ENCODE measurements at regions not wholly inside any gene's neighbourhood (a gene's known extent, or its start where the extent isn't known, plus 50 kb on each side); places are given as distances from the start of the nearest gene placed in this dataset.

DNA sequence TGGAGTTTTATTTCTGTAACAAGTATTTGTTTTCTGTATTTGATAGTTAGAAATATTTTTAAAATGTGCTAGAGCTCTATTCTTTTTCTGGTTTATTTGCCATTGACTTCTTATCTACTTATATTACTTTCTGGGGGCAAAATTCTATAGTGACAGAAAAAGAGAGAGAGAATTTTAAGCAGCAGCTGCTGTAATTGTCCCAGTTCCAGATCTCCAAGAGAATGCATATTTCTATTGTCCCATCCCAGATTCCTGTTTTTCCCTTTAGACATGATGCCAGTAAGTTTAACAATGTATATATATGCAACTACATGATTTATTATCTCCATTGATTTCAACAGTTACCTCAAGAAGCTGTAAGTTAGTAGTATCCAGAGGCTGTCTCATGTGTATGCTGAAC lies 541.7 kb upstream of the ZNF385D start (continued):
- TF ChIP-seq, protein P1, sequence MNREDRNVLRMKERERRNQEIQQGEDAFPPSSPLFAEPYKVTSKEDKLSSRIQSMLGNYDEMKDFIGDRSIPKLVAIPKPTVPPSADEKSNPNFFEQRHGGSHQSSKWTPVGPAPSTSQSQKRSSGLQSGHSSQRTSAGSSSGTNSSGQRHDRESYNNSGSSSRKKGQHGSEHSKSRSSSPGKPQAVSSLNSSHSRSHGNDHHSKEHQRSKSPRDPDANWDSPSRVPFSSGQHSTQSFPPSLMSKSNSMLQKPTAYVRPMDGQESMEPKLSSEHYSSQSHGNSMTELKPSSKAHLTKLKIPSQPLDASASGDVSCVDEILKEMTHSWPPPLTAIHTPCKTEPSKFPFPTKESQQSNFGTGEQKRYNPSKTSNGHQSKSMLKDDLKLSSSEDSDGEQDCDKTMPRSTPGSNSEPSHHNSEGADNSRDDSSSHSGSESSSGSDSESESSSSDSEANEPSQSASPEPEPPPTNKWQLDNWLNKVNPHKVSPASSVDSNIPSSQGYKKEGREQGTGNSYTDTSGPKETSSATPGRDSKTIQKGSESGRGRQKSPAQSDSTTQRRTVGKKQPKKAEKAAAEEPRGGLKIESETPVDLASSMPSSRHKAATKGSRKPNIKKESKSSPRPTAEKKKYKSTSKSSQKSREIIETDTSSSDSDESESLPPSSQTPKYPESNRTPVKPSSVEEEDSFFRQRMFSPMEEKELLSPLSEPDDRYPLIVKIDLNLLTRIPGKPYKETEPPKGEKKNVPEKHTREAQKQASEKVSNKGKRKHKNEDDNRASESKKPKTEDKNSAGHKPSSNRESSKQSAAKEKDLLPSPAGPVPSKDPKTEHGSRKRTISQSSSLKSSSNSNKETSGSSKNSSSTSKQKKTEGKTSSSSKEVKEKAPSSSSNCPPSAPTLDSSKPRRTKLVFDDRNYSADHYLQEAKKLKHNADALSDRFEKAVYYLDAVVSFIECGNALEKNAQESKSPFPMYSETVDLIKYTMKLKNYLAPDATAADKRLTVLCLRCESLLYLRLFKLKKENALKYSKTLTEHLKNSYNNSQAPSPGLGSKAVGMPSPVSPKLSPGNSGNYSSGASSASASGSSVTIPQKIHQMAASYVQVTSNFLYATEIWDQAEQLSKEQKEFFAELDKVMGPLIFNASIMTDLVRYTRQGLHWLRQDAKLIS (CRISPR knock-in tag; IDR thresholded peaks at IDR 0.05; ENCODE audit: borderline replicate concordance), result no peak
- TF ChIP-seq IRF2 (CRISPR knock-in tag; IDR thresholded peaks at IDR 0.05; ENCODE audit: borderline replicate concordance, low read depth), result no peak
- TF ChIP-seq, protein P2, sequence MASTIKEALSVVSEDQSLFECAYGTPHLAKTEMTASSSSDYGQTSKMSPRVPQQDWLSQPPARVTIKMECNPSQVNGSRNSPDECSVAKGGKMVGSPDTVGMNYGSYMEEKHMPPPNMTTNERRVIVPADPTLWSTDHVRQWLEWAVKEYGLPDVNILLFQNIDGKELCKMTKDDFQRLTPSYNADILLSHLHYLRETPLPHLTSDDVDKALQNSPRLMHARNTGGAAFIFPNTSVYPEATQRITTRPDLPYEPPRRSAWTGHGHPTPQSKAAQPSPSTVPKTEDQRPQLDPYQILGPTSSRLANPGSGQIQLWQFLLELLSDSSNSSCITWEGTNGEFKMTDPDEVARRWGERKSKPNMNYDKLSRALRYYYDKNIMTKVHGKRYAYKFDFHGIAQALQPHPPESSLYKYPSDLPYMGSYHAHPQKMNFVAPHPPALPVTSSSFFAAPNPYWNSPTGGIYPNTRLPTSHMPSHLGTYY (CRISPR knock-in tag; IDR thresholded peaks at IDR 0.05), result no peak
- TF ChIP-seq, protein P3, sequence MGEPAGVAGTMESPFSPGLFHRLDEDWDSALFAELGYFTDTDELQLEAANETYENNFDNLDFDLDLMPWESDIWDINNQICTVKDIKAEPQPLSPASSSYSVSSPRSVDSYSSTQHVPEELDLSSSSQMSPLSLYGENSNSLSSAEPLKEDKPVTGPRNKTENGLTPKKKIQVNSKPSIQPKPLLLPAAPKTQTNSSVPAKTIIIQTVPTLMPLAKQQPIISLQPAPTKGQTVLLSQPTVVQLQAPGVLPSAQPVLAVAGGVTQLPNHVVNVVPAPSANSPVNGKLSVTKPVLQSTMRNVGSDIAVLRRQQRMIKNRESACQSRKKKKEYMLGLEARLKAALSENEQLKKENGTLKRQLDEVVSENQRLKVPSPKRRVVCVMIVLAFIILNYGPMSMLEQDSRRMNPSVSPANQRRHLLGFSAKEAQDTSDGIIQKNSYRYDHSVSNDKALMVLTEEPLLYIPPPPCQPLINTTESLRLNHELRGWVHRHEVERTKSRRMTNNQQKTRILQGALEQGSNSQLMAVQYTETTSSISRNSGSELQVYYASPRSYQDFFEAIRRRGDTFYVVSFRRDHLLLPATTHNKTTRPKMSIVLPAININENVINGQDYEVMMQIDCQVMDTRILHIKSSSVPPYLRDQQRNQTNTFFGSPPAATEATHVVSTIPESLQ (CRISPR knock-in tag; IDR thresholded peaks at IDR 0.05), result no peak
- TF ChIP-seq ZNF396 (CRISPR knock-in tag; IDR thresholded peaks at IDR 0.05; ENCODE audit: borderline replicate concordance), result no peak
- TF ChIP-seq, protein P4, sequence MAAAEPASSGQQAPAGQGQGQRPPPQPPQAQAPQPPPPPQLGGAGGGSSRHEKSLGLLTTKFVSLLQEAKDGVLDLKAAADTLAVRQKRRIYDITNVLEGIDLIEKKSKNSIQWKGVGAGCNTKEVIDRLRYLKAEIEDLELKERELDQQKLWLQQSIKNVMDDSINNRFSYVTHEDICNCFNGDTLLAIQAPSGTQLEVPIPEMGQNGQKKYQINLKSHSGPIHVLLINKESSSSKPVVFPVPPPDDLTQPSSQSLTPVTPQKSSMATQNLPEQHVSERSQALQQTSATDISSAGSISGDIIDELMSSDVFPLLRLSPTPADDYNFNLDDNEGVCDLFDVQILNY (CRISPR knock-in tag; IDR thresholded peaks at IDR 0.05), result no peak

DNA sequence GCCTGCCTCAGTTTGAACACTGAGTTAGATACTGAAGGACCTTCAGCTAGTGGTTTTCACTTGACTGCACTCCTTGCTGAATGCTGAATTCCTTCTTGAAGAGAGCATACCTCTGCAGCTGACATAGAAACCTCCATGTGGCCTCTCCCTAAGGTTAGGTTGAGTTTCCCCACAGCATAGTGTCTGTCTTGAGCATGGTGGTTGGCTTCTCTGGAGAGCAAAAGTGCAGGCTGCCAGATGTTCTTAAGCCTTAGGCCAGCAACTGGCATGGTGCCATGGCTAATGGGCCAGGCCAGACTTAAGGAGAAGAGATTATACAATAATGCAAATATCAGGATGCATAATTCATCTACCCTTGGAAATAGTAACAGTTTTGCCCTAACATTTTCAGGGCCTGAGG lies 545.6 kb upstream of the ZNF385D start:
- ChIA-PET CTCF (no interaction called here), POLR2A (no interaction called here)
- Mint-ChIP-seq H3K9me3 (peaks cover 10% of the 10 kb centered on the region), H3K27ac (no peak overlapping the region), H3K27me3 (ENCODE audit: low read depth) (no peaks in the 10 kb centered on the region), H3K4me1 (no peaks in the 10 kb centered on the region), H3K36me3 (no peaks in the 10 kb centered on the region), H3K4me3 (no peak overlapping the region)
- no peak for DNase-seq (ENCODE audit: low spot score)
- TF ChIP-seq RELA (CRISPR knock-in tag; IDR thresholded peaks at IDR 0.05; ENCODE audit: borderline replicate concordance), result no peak
- TF ChIP-seq, protein P5, sequence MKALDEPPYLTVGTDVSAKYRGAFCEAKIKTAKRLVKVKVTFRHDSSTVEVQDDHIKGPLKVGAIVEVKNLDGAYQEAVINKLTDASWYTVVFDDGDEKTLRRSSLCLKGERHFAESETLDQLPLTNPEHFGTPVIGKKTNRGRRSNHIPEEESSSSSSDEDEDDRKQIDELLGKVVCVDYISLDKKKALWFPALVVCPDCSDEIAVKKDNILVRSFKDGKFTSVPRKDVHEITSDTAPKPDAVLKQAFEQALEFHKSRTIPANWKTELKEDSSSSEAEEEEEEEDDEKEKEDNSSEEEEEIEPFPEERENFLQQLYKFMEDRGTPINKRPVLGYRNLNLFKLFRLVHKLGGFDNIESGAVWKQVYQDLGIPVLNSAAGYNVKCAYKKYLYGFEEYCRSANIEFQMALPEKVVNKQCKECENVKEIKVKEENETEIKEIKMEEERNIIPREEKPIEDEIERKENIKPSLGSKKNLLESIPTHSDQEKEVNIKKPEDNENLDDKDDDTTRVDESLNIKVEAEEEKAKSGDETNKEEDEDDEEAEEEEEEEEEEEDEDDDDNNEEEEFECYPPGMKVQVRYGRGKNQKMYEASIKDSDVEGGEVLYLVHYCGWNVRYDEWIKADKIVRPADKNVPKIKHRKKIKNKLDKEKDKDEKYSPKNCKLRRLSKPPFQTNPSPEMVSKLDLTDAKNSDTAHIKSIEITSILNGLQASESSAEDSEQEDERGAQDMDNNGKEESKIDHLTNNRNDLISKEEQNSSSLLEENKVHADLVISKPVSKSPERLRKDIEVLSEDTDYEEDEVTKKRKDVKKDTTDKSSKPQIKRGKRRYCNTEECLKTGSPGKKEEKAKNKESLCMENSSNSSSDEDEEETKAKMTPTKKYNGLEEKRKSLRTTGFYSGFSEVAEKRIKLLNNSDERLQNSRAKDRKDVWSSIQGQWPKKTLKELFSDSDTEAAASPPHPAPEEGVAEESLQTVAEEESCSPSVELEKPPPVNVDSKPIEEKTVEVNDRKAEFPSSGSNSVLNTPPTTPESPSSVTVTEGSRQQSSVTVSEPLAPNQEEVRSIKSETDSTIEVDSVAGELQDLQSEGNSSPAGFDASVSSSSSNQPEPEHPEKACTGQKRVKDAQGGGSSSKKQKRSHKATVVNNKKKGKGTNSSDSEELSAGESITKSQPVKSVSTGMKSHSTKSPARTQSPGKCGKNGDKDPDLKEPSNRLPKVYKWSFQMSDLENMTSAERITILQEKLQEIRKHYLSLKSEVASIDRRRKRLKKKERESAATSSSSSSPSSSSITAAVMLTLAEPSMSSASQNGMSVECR (CRISPR knock-in tag; IDR thresholded peaks at IDR 0.05; ENCODE audit: borderline replicate concordance), result no peak
- TF ChIP-seq, protein P6, sequence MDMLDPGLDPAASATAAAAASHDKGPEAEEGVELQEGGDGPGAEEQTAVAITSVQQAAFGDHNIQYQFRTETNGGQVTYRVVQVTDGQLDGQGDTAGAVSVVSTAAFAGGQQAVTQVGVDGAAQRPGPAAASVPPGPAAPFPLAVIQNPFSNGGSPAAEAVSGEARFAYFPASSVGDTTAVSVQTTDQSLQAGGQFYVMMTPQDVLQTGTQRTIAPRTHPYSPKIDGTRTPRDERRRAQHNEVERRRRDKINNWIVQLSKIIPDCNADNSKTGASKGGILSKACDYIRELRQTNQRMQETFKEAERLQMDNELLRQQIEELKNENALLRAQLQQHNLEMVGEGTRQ (CRISPR knock-in tag; IDR thresholded peaks at IDR 0.05), result no peak
- ATAC-seq, result no peak

DNA sequence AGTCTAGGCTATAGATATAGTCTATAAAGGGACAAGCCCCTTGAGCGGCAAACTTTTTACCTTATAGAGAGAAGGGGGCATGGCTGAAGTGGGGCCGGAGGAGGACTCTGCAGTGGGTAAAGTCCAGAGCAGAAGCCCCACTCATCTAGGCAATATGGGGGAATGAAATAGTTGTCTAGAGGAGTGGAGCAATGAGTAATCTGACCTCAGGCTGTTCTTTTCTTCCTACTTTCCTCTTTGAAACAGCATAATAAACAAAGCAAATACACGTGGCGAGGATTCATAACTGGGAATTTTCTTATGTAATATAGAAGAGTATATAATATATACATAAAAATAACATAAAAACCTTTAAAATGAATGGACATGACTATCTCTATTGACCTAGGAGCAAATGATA lies 546.4 kb upstream of the ZNF385D start:
- CTCF ChIA-PET, result no interaction called here
- no peak for DNase-seq (ENCODE audit: low spot score)
- no peaks in the 10 kb centered on the region for H3K4me1 Mint-ChIP-seq
- ATAC-seq, result no peak
- no peaks in the 10 kb centered on the region for H3K36me3 Mint-ChIP-seq
- H3K27ac Mint-ChIP-seq, result no peak overlapping the region
- H3K9me3 Mint-ChIP-seq, result peaks cover 10% of the 10 kb centered on the region
- no peak overlapping the region for H3K4me3 Mint-ChIP-seq
- POLR2A ChIA-PET, result no interaction called here
- H3K27me3 Mint-ChIP-seq (ENCODE audit: low read depth), result no peaks in the 10 kb centered on the region
- TF ChIP-seq ZNF121 (CRISPR knock-in tag; IDR thresholded peaks at IDR 0.05), result no peak
- TF ChIP-seq, protein P7, sequence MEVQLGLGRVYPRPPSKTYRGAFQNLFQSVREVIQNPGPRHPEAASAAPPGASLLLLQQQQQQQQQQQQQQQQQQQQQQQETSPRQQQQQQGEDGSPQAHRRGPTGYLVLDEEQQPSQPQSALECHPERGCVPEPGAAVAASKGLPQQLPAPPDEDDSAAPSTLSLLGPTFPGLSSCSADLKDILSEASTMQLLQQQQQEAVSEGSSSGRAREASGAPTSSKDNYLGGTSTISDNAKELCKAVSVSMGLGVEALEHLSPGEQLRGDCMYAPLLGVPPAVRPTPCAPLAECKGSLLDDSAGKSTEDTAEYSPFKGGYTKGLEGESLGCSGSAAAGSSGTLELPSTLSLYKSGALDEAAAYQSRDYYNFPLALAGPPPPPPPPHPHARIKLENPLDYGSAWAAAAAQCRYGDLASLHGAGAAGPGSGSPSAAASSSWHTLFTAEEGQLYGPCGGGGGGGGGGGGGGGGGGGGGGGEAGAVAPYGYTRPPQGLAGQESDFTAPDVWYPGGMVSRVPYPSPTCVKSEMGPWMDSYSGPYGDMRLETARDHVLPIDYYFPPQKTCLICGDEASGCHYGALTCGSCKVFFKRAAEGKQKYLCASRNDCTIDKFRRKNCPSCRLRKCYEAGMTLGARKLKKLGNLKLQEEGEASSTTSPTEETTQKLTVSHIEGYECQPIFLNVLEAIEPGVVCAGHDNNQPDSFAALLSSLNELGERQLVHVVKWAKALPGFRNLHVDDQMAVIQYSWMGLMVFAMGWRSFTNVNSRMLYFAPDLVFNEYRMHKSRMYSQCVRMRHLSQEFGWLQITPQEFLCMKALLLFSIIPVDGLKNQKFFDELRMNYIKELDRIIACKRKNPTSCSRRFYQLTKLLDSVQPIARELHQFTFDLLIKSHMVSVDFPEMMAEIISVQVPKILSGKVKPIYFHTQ (CRISPR knock-in tag; IDR thresholded peaks at IDR 0.05), result no peak
- TF ChIP-seq, protein P8, sequence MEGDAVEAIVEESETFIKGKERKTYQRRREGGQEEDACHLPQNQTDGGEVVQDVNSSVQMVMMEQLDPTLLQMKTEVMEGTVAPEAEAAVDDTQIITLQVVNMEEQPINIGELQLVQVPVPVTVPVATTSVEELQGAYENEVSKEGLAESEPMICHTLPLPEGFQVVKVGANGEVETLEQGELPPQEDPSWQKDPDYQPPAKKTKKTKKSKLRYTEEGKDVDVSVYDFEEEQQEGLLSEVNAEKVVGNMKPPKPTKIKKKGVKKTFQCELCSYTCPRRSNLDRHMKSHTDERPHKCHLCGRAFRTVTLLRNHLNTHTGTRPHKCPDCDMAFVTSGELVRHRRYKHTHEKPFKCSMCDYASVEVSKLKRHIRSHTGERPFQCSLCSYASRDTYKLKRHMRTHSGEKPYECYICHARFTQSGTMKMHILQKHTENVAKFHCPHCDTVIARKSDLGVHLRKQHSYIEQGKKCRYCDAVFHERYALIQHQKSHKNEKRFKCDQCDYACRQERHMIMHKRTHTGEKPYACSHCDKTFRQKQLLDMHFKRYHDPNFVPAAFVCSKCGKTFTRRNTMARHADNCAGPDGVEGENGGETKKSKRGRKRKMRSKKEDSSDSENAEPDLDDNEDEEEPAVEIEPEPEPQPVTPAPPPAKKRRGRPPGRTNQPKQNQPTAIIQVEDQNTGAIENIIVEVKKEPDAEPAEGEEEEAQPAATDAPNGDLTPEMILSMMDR (IDR thresholded peaks at IDR 0.05), result no peak
- no peak for TF ChIP-seq KAT7 (CRISPR knock-in tag; IDR thresholded peaks at IDR 0.05; ENCODE audit: borderline replicate concordance)
- TF ChIP-seq GTF2I (CRISPR knock-in tag; conservative IDR thresholded peaks at IDR 0.05), result no peak

Measured in WTC11 (cell line).